ENCODE measurements at regions not wholly inside any gene's neighbourhood (a gene's known extent, or its start where the extent isn't known, plus 50 kb on each side); places are given as distances from the start of the nearest gene placed in this dataset.

GRCh38 chr17:36818134-36818825 is 119.0 kb upstream of the LHX1 start:
- DNase-seq, result no peak

DNA sequence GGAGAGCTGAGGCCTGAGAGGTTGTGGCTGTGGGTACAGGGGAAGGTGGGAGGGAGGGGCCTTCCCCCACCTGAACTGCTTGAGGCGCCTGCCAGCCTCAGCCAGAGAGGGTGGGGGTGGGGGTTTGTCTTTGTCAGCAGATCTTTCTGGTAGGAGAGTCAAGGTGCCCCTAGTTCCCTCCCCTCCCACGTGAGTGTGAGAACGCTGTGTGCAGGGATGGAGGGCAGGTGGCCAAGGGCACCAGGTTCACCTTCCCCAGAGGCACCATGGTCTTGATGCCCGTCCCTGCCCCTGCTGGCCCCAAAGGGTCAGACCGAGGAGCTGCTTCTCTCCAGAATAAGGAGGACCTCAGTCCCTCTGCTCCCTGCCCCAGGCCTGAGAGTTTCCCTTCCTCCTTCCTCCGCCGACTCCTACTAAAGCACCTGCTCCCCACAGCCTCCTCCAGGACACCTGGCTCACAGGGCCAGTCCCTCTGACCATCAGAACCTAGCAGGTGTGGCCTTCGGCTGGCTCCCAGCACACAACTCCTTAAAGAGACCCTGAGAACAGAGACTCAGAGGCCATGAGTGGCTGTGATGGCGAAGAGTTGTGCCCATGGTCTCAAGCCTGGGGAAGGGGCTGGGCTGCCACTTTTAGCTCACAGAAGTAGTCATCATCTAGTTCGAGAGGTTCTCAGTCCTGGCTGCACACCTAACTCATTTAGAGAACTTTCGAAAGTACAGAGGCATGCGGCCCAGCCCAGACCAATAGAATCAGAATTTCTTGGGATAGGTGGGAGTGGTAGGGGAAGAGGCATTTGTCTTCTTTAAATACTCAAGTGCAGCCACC is 113.2 kb upstream of the LHX1 start:
- no peak for DNase-seq

DNA sequence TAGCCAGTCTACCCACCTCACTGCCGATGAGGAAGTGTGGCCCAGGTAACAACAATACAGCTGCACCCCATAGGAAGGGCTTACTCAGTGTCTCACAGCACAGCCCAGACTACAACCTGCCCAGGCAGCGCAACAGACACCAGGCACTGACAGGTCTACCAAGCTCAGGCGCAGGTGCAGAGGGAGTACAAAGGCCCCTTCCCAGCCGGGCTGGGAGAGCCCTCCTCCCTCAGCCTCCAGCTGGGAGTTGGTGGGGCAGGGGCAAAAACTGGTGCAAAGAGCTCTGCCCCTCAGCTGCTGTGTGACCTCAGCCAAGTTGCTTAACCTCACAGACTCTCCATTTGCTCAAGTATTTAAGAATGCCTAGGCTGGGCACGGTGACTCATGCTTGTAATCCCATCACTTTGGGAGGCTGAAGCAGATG is 112.6 kb upstream of the LHX1 start:
- DNase-seq, result no peak

GRCh38 chr17:36825113-36825512 is 112.2 kb upstream of the LHX1 start:
- DNase-seq, result no peak

- no peak for DNase-seq
Measured at GRCh38 chr17:36825521-36825920, 111.8 kb upstream of the LHX1 start.

DNA sequence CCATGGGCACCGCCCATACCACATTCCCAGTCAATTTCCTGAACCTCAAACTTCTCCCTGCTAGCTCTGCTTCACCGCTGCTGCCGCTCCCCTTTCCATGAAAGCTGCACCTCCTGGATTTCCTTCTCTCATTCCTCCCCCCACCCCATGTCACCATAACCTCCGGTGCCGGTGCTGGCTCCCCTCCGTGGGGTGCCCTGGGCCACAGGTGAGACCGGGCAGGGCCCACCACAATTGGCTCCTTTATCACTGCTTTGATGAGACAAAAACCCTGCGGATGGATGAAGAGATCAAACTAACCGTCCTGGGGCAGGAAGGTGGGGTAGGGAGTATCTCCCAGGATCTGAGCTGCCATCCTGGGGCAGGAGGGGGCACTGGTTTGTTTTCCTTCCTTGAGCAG is 111.3 kb upstream of the LHX1 start:
- no peak for DNase-seq

GRCh38 chr17:36827081-36827480 is 110.2 kb upstream of the LHX1 start:
- no peak for DNase-seq

DNA sequence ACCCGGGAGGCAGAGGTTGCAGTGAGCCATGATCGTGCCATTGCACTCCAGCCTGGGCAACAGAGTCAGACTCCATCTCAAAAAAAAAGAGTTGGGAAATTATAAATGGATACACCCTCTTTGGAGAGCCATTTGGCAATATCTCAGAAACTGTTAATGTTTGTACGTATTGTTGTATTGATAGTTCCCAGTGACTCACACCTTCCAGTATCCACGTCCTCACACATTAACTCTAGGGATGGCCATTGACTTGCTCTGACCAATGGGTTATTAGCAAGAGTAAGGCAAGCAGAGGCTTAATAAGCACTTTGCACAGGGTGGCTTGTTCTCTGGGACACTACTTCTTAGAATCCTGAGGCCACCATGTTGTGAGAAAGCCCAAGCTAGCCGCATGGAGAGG is 107.6 kb upstream of the LHX1 start:
- no peak for DNase-seq

DNA sequence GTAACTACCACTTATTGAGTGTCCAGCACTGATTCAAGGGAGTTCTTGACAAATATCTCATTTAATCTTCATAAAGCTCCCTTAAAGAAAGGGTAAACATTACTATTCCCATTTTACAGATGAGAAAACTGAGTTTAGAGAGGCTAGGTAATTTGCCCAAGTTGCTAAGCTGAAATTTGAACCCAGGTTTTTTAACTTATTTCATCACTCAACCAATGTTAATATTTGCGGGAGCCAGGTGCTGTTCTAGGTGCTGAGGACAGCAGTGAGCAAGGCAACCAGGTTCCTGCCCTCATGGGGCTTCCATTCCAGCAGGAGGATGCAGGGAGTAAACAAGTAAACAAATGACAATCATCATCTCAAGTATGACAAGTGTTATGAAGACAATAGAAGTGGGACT is 104.0 kb upstream of the LHX1 start:
- DNase-seq, result no peak

DNA sequence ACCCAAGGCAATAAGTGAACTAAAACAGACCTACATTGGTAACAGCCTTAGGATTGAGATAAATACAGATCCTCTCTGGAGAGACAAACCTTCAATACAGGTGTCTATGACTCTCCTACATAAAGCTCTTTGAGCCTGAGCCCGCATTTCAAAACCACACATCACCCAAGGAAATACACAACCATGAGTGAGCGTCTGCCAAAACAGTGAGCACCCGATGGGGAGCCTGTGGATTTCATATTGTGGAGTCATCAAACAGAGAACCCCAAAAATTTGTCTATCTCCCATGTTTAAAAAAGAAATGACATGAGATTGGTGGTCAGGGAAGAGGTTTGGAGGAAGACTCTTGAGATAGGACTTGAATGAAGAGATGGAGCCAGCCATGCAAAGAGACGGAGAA is 102.2 kb upstream of the LHX1 start:
- DNase-seq, result no peak

GRCh38 chr17:36837195-36837938 is 99.9 kb upstream of the LHX1 start:
- DNase-seq, result no peak

DNA sequence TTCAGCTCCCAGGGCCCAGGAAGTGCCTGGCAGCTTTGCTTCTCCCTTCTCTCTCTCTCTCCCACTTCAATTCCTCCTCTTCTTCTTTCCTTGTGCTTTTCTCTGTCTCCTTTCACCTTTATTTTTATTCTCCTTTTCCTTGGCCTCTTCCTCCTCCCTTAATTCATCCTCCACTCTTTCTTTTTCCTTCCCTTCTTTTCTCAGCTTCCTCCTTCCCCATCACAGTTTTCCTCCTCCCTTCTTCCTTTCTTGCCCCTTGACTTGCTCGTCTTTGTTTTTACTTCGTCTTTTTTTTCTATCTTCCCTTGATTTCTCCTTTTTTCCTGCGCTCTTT is 99.4 kb upstream of the LHX1 start:
- no peak for DNase-seq

DNA sequence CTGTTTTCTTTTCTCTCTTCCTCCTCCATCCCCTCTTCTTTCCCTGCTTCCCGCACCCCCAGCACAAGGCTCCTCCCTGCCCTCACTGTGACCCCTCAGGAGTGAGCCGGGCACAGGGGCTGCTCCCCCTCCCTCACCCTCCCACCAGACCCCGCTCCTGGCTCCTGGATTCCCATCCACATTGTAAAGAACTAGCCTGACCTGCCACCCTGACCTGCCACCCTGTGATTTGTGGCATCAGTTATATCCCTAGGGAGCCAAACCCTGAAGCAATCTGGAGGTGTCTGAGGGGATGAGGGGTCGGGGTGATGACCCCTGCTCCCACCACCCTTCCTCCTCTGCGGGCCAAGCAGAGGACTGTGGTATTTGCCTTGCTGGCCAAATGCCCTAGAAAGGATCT is 98.0 kb upstream of the LHX1 start:
- DNase-seq, result no peak

DNA sequence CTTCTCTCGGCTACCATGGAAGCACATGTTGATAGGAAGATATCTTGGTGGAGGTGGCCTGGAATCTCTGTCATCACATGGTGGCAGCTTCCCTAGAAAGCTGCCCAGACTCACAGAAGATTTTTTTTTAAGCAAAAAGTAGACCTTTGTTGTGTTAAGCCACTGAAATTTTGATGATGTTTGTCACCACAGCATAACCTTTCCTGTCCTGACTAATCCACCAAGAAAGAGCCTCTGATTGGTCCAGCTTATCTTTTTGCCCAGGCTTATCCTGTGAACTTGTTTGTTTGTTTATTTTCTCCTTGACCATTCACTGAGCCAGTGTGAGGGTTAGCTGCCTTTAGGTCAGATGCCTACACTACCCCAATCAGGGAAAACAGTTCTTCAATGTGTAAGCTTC is 96.5 kb upstream of the LHX1 start:
- DNase-seq, result no peak

GRCh38 chr17:36842231-36842819 is 95.0 kb upstream of the LHX1 start:
- no peak for DNase-seq

- no peak for DNase-seq
Measured at GRCh38 chr17:36842963-36843558, 94.2 kb upstream of the LHX1 start.

DNA sequence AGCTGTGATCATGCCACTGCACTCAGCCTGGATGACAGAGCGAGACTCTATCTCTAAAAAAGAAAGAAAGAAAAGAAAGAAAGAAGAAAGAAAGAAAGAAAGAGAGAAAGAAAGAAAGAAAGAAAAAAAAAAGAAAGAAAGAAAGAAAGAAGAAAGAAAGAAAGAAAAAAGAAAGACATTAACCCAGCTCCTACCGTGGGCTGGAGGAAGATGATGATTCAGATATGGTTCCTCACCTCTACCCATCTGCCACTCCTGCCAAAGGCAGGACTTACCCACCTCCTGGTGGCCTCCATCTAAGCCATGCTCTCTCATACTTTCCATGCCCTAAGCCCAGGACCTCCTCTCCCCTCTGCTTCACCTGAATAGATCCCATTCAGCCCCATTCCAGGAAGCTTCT is 93.3 kb upstream of the LHX1 start:
- DNase-seq, result no peak

- DNase-seq, result no peak
Measured at GRCh38 chr17:36844601-36845000, 92.7 kb upstream of the LHX1 start.

DNA sequence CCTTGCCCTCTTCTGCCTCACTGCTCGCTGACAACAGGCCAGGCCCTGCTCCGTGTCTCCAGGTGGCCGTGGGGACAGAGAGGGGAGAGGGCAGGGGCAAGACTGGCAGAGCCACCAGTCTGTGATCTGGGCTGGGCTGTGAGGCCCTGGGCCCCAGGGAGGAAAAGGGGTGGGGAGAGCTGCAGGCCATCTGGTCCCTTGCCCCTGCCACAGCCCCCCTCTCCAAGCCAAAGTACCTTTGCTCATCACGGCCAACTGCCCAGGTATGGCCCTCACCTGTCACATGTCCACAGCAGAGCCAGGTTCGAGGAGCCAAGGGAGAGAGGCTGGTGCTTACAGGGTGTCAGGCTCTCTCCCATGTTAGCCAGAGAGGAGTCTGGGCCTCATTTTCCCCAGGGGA is 91.4 kb upstream of the LHX1 start:
- no peak for DNase-seq

- DNase-seq, result no peak
Measured at GRCh38 chr17:36846410-36847292, 90.6 kb upstream of the LHX1 start.

DNA sequence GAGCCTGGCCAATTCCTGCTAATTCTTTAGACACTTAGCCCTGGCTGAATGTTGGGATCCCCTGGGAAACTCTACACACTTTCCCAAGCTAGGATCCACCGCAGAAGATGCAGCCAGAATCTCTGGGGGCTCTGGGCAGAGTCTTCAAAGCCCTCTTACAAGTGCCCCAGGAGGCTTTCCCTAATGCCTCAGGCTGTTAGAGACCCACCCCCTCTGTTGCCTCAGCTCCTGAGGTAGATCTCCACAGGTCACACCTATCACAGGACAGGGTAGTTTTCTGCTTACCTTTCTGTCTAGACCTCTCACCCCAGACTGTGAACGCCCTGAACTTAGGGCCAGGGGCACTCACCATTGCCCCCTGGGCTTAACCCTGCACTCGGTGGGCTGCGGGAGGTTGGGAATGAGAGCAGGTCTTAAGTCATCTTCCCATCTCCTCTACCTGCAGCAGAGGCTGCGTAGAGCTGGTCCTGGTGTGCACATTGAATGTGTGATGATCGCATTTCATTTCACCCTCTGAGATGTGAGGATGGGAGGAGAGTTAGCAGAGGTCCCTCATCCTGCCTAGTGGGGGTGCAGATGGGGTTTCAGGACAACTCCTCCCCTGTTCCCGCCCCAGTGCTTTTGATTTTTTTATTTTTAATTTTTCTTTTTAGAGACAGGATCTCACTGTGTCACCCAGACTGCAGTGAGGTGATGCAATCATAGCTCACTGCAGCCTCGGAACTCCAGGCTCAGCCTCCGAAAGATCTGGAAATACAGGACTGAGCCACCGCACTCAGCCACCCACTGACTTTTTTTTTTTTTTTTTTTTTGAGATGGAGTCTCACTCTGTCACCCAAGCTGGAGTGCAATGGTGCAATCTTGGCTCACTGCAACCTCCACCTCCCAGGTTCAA is 89.0 kb upstream of the LHX1 start:
- DNase-seq, result no peak

Measured in NCI-H526 treated with DMSO at 0.1 percent for 48 hours (cell line).